Coronary artery (tissue), 2 donors: ENCODE measurements at regions not wholly inside any gene's neighbourhood (a gene's known extent, or its start where the extent isn't known, plus 50 kb on each side); places are given as distances from the start of the nearest gene placed in this dataset.
A peak's percentile ranks its signal among the peaks of the same experiment; 100 is the strongest.
"Not testable (repeated sequence)": the region's sequence is repeated elsewhere in the genome, so short reads cannot be mapped to it uniquely, and the experiment has no call there.

Experiments used
- DNase-seq: peaks from one replicate; pipeline ENCODE4 v3.0.0-alpha.2; 2017; ENCODE audit warnings: low spot score
- H3K27ac ChIP-seq, 2 donors: fragments of 200-600 bp; sonication (generic); one replicate each; pipeline ENCODE4 v1.5.1; 2016 to 2019
- H3K4me3 ChIP-seq: fragments of 200-600 bp; sonication (generic); 2 replicates; pipeline ENCODE4 v1.5.1; 2016; ENCODE audit warnings: mild to moderate bottlenecking, moderate library complexity
- TF ChIP-seq, protein P1 (sequence below): fragments of 200-600 bp; sonication (generic); IDR thresholded peaks from one replicate; pipeline ENCODE4 v1.5.1; 2019; ENCODE audit warnings: antibody characterized with exemption

DNA sequence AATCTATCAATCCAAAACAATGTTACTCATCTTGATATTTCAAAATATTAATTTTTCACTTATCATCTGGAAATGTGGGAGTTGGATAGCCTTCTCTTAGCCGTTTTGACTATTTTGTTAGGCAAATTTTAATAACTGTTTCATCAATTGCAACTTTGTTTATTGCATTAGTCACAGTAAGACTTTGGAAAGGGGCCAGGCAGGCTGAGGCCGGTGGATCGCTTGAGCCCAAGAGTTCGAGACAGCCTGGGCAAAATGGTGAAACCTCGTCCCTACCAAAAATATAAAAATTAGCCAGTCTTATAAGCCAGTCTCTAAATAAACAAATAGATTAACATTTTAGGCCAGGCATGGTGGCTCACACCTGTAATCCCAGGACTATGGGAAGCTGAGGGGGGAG lies 113.0 kb upstream of the NR5A2 start:
- DNase-seq, result no peak

DNA sequence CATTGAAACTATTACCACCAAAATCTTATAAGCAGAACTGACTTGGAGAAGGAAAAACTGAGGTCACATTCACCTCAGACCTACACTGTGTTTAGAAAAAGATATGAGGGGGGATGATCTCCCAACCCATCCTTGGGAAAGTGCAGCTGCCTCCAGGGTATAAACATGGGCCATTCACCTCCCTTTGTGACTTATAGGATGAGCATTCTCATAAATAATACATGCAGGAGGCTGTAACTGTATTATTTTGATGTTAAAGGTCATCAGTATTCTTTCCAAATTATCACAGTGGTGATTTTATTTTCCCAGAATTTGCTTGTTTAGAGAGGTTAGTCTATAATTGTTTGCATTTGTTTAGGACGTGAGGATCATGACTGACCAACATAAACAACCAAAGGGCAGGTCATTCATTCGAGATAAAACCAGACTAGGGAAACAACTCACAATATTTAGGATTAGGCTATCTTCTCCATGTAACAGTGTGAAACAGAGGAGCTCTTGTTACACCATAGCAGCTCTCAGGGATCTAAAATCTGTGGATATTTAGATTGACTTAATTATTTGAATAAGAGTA lies 109.2 kb upstream of the NR5A2 start:
- H3K27ac ChIP-seq, result no peak overlapping the region
- H3K4me3 ChIP-seq, result no peak overlapping the region
- TF ChIP-seq, protein P1, sequence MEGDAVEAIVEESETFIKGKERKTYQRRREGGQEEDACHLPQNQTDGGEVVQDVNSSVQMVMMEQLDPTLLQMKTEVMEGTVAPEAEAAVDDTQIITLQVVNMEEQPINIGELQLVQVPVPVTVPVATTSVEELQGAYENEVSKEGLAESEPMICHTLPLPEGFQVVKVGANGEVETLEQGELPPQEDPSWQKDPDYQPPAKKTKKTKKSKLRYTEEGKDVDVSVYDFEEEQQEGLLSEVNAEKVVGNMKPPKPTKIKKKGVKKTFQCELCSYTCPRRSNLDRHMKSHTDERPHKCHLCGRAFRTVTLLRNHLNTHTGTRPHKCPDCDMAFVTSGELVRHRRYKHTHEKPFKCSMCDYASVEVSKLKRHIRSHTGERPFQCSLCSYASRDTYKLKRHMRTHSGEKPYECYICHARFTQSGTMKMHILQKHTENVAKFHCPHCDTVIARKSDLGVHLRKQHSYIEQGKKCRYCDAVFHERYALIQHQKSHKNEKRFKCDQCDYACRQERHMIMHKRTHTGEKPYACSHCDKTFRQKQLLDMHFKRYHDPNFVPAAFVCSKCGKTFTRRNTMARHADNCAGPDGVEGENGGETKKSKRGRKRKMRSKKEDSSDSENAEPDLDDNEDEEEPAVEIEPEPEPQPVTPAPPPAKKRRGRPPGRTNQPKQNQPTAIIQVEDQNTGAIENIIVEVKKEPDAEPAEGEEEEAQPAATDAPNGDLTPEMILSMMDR, result no peak
- no peak for DNase-seq

More for the DNA sequence above, 113.0 kb upstream of the NR5A2 start:
- no peak overlapping the region for H3K4me3 ChIP-seq
- H3K27ac ChIP-seq, result no peak overlapping the region
- TF ChIP-seq, protein P1, result no peak

DNA sequence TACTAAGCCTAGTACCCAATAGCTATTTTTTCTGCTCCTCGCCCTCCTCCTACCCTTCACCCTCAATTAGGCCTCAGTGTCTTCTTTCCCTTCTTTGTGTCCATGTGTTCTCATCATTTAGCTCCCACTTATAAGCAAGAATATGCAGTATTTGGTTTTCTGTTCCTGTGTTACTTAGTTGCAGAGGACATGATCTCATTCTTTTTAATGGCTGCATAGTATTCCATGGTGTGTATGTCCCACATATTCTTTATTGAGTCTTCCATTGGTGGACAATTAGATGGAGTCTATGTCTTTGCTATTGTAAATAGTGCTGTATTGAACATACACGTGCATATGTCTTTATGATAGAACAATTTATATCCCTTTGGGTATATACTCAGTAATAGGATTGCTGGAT lies 106.9 kb upstream of the NR5A2 start:
- Histone ChIP-seq H3K27ac (no peak overlapping the region), H3K4me3 (no peak overlapping the region)
- TF ChIP-seq, protein P1, result no peak
- DNase-seq, result no peak

DNA sequence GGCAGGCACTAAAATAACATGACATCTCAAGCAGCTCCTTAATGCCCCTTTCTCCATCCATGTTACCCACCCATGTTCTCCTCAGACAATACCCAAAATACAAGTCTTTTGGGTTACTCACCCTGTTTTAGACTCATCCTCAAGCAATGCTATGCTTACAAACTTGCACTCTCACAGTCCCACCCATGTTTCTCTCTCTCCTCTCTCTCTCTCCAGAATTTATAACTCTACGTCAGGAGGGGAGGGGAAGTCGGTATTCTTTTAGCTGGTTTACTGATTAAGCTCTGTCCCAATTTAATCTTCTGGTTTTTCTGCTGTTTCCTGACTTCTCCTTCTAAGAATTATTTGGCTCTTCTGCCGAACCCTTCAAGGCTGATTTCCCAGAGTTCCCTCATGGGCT lies 98.0 kb upstream of the NR5A2 start:
- DNase-seq, result no peak
- H3K4me3 ChIP-seq, result no peak overlapping the region
- TF ChIP-seq, protein P1, result no peak
- H3K27ac ChIP-seq, result no peak overlapping the region

DNA sequence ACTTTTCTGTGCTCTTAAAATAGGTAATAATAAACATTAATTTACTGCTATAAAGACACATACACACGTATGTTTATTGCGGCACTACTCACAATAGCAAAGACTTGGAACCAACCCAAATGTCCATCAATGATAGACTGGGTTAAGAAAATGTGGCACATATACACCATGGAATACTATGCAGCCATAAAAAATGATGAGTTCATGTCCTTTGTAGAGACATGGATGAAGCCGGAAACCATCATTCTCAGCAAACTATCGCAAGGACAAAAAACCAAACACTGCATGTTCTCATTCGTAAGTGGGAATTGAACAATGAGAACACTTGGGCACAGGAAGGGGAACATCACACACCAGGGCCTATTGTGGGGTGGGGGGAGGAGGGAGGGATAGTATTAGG lies 97.4 kb upstream of the NR5A2 start:
- not testable (repeated sequence) for H3K27ac ChIP-seq, H3K4me3 ChIP-seq, DNase-seq

DNA sequence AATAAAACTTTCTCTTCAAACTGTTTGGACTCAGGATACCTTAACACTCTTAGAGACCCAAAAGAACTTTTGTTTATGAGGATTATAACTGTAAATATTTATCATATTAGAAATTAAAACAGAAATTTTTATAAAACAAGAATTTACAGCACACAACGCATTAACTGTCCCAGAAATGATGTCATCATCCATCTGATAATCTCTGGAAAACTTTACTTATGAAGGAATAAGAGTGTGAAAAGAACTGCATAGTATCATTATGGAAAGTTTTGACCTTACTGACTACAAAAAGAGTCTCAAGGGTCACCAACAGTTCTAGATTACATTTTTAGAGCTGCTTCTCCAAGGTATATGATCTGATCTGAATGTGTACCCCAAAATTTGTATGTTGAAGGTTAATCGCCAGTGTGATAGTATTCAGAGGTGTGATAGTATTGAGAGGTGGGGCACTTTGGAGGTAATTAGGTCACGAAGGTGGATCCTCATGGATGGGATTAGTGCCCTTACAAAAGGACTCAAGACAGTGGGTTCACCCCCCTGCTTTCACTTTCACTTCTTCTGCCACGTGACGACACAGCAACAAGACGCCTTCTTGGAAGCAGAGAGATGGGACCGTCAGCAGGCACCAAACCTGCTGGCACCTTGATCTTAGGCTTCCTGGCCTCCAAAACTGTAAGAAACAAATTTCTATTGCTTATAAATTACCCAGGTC lies 95.7 kb upstream of the NR5A2 start:
- Histone ChIP-seq H3K27ac (no peak overlapping the region), H3K4me3 (peak overlapping the region; percentile 28)
- no peak for DNase-seq
- TF ChIP-seq, protein P1, result no peak

DNA sequence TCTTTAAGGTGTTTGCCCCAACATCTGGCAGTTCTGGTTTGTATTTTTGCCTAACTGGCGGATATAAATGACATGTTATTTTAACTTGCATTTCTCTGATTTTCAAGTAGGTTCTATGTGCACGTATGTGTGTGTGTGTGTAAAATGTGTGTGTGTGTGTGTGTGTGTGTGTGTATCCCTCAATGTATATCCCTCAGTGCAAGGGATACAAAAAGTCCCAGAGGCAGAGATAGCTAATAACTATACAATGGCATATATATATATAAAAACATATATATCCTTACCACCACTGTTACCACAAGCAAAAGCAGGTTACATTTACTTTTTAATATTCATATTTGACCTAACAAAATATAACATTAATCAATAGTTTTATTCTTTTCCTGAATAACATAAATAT lies 95.0 kb upstream of the NR5A2 start:
- no peak for DNase-seq
- no peak overlapping the region for H3K27ac ChIP-seq
- TF ChIP-seq, protein P1, result no peak
- peak overlapping the region; percentile 28 for H3K4me3 ChIP-seq
